HCT116 (cell line): ENCODE measurements at regions not wholly inside any gene's neighbourhood (a gene's known extent, or its start where the extent isn't known, plus 50 kb on each side); places are given as distances from the start of the nearest gene placed in this dataset.

Experiments used
- ATAC-seq: fragments of 200-7000 bp; cut with Tn5 transposase; 2 replicates; pipeline ENCODE4 v1.9.1; 2020; ENCODE audit warnings: mild to moderate bottlenecking, moderate library complexity
- BruUV-seq: library from RNA; stranded (reverse); fragments of 400-500 nt; replicated peaks from 2 replicates; lab custom pipeline; 2021; lab: Mats Ljungman, UMichigan
- CTCF ChIA-PET: fragments of 300-600 bp; sonication (Branson Sonifier 250); formaldehyde crosslinking; loops from one replicate; lab custom pipeline; 2021; ENCODE audit warnings: antibody characterized with exemption; lab: Charles Lee
- POLR2A ChIA-PET: fragments of 300-600, 350-600 bp; sonication (Branson Sonifier 250); formaldehyde crosslinking; loops from one replicate; lab custom pipeline; 2021; ENCODE audit warnings: antibody characterized with exemption; lab: Charles Lee
- RAD21 ChIA-PET, 2 experiments: fragments of 300-600 bp; sonication (Branson Sonifier 250); formaldehyde crosslinking; loops; one replicate each; lab custom pipeline; 2023; ENCODE audit warnings: low total read pairs in 2 of 2; ENCODE audit not compliant: uncharacterized antibody in 2 of 2, unreplicated experiment in 2 of 2, low non-redundant PET in 1 of 2; lab: Charles Lee
- DNase-seq: peaks from one replicate; pipeline ENCODE4 v3.0.0-alpha.2; 2010; ENCODE audit warnings: low read depth, low spot score
- H2AFZ ChIP-seq: fragments of 200-600 bp; shearing (Covaris generic), sonication (generic); 2 replicates; pipeline ENCODE4 v1.6.1; 2017; ENCODE audit warnings: low read depth, mixed run types, mixed read lengths, antibody characterized with exemption, low read length; ENCODE audit not compliant: poor library complexity, severe bottlenecking
- H3K27ac ChIP-seq: 2 replicates; pipeline ENCODE4 v1.5.1; 2012; ENCODE audit warnings: low read depth, low read length
- H3K27me3 ChIP-seq: fragments of 200-600 bp; sonication (generic); 2 replicates; pipeline ENCODE4 v1.6.1; 2016; ENCODE audit warnings: mixed run types, low read length, mixed read lengths; ENCODE audit not compliant: insufficient read depth
- H3K36me3 ChIP-seq, 2 experiments: fragments of 200-500 bp in 1 of 2; fragments of 200-600 bp in 1 of 2; sonication (Bioruptor generic) in 1 of 2; sonication (generic) in 1 of 2; 2 replicates each; pipeline versions ENCODE4 v1.5.1 to v1.6.1; 2014 to 2016; ENCODE audit warnings: low read length in 2 of 2, inconsistent platforms in 1 of 2, mixed read lengths in 1 of 2, mixed run types in 1 of 2; ENCODE audit not compliant: insufficient read depth in 2 of 2, control insufficient read depth in 1 of 2
- H3K4me1 ChIP-seq, 2 experiments: fragments of 200-600 bp in 1 of 2; sonication (generic) in 1 of 2; 2 replicates each; pipeline versions ENCODE4 v1.5.1 to v1.6.1; 2012 to 2017; ENCODE audit warnings: low read length in 2 of 2, inconsistent platforms in 1 of 2, mild to moderate bottlenecking in 1 of 2, mixed read lengths in 1 of 2, mixed run types in 1 of 2, moderate library complexity in 1 of 2; ENCODE audit not compliant: insufficient read depth in 2 of 2, control insufficient read depth in 1 of 2
- H3K4me2 ChIP-seq: fragments of 200-600 bp; sonication (generic); 2 replicates; pipeline ENCODE4 v1.6.1; 2017; ENCODE audit warnings: mixed run types, low read length, mixed read lengths
- H3K4me3 ChIP-seq, 2 experiments: fragments of 200-600 bp in 1 of 2; sonication (generic) in 1 of 2; replicated peaks in 1 of 2; 2 replicates each; pipeline ENCODE4 v1.5.1; 2011 to 2016; ENCODE audit warnings: low read length in 2 of 2, control low read depth in 1 of 2, low read depth in 1 of 2, mild to moderate bottlenecking in 1 of 2, mixed read lengths in 1 of 2, mixed run types in 1 of 2
- H3K79me2 ChIP-seq: fragments of 200-600 bp; sonication (generic); 2 replicates; pipeline ENCODE4 v1.6.1; 2017; ENCODE audit warnings: mild to moderate bottlenecking, mixed run types, low read length, moderate library complexity, mixed read lengths; ENCODE audit not compliant: insufficient read depth
- H3K9ac ChIP-seq: fragments of 200-600 bp; sonication (generic); 2 replicates; pipeline ENCODE4 v1.6.1; 2016; ENCODE audit warnings: low read length, mixed read lengths
- H3K9me2 ChIP-seq: fragments of 200-600 bp; sonication (generic), shearing (Covaris generic); 2 replicates; pipeline ENCODE4 v1.6.1; 2017; ENCODE audit warnings: mixed run types, mild to moderate bottlenecking, moderate library complexity; ENCODE audit not compliant: insufficient read depth
- H3K9me3 ChIP-seq, 2 experiments: fragments of 200-500 bp in 1 of 2; fragments of 200-600 bp in 1 of 2; sonication (Bioruptor generic) in 1 of 2; sonication (generic) in 1 of 2; 2 replicates each; pipeline ENCODE4 v1.6.1; 2014 to 2017; ENCODE audit warnings: low read length in 2 of 2, mixed read lengths in 2 of 2, inconsistent platforms in 1 of 2, low read depth in 1 of 2, mild to moderate bottlenecking in 1 of 2, mixed run types in 1 of 2, moderate library complexity in 1 of 2; ENCODE audit not compliant: control insufficient read depth in 1 of 2, insufficient read depth in 1 of 2
- H4K20me1 ChIP-seq: fragments of 200-600 bp; sonication (generic), shearing (Covaris generic); 2 replicates; pipeline ENCODE4 v1.6.1; 2017; ENCODE audit warnings: mixed run types, mild to moderate bottlenecking, moderate library complexity; ENCODE audit not compliant: insufficient read depth
- CBX3 ChIP-seq: IDR thresholded peaks from 2 replicates; pipeline ENCODE4 v1.6.1; 2012; ENCODE audit warnings: low read depth
- CEBPB ChIP-seq: IDR thresholded peaks from 2 replicates; pipeline ENCODE4 v1.6.1; 2012; ENCODE audit warnings: low read depth
- EGR1 ChIP-seq: IDR thresholded peaks from 2 replicates; pipeline ENCODE4 v1.6.1; 2012; ENCODE audit warnings: low read depth
- EZH2 ChIP-seq: fragments of 200-600 bp; sonication (generic); IDR thresholded peaks from 2 replicates; pipeline ENCODE4 v1.6.1; 2017; ENCODE audit warnings: antibody characterized with exemption, mixed run types
- POLR2A ChIP-seq: IDR thresholded peaks from 2 replicates; pipeline ENCODE4 v1.7.0; 2011; ENCODE audit warnings: borderline replicate concordance; ENCODE audit not compliant: insufficient read depth, insufficient read length; ENCODE audit errors: extremely low read depth
- RAD21 ChIP-seq: IDR thresholded peaks from 2 replicates; pipeline ENCODE4 v1.6.1; 2012; ENCODE audit warnings: low read depth, mild to moderate bottlenecking
- SIN3A ChIP-seq: IDR thresholded peaks from 2 replicates; pipeline ENCODE4 v1.6.1; 2012; ENCODE audit warnings: low read depth
- SP1 ChIP-seq: IDR thresholded peaks from 2 replicates; pipeline ENCODE4 v1.6.1; 2012; ENCODE audit warnings: low read depth
- TCF7L2 ChIP-seq: IDR thresholded peaks from 2 replicates; pipeline ENCODE4 v1.7.0; 2011; ENCODE audit warnings: borderline replicate concordance, inconsistent platforms; ENCODE audit not compliant: insufficient read depth, insufficient read length; ENCODE audit errors: extremely low read depth
- YY1 ChIP-seq: IDR thresholded peaks from 2 replicates; pipeline ENCODE4 v1.6.1; 2011; ENCODE audit warnings: low read length, low read depth, moderate library complexity, mild to moderate bottlenecking; ENCODE audit not compliant: insufficient replicate concordance; ENCODE audit errors: extremely low read depth
- ZNF274 ChIP-seq: fragments of 200-500 bp; sonication (Bioruptor generic); IDR thresholded peaks from 2 replicates; pipeline ENCODE4 v1.6.1; 2014; ENCODE audit warnings: mild to moderate bottlenecking, low read depth, low read length, inconsistent platforms
- intact Hi-C: fragments of 100-400 bp; cut with micrococcal nuclease; formaldehyde crosslinking; loops from 2 replicates; pipeline ENCODE4 v1.10.0; 2022
- TF ChIP-seq, protein P1 (sequence below): IDR thresholded peaks from 2 replicates; pipeline ENCODE4 v1.6.1; 2012
- TF ChIP-seq, protein P2 (sequence below): IDR thresholded peaks from 2 replicates; pipeline ENCODE4 v1.6.1; 2012

DNA sequence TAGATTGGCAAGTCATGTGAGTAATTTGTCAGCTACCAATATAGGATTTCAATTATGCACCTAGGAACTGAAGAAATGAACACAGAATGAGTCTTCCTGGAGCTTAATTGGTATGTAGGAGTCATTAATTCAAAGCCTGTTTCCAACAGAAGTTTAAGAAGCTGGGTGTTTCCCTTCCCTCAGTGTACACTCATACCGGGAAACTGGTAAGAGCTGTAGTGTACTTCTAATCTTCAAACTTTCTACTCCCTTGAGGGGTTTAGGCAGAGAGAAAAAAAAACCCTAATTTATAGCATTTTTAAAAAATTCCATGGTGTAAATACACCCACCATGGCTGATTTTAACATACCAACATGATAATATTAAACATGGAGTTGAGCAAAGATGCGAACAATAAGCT lies 665.7 kb upstream of the SLITRK5 start:
- H3K9me2 ChIP-seq = no peaks in the 10 kb centered on the region
- RAD21 ChIA-PET = no interaction called here

DNA sequence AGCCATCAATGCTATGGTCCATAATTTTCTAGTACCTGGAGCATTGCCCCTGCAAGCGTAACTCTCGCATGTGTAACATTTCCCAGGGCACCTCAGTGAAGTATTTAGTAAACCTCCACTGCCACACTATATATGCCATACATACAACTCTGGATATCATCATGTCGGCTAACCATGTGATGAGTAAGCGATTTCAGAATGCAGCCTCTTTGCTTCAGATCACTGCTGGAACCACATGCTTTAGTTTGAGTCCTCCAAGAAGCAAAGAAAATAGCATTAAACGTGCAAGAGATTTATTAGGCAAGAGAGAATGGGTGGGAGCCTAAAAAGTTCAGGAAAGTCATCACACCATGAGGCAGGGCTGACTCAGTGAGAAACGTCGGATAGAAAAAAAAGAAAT lies 635.6 kb upstream of the SLITRK5 start:
- no peaks in the 10 kb centered on the region for H3K4me1 ChIP-seq
- no peak overlapping the region for H2AFZ ChIP-seq
- ChIA-PET CTCF (no interaction called here), RAD21 (no interaction called here)
- H3K9me3 ChIP-seq = 0 out of 4 replicates have a peak, but pooled peaks cover 0 to 4% of the 10 kb centered on the region in 2 experiments
- no peaks in the 10 kb centered on the region for H4K20me1 ChIP-seq
- no peaks in the 10 kb centered on the region for H3K36me3 ChIP-seq
- H3K9me2 ChIP-seq = no peaks in the 10 kb centered on the region
- H3K9ac ChIP-seq = no peak overlapping the region
- H3K27me3 ChIP-seq = no peaks in the 10 kb centered on the region
- no peak overlapping the region for H3K27ac ChIP-seq
- H3K4me2 ChIP-seq = no peak overlapping the region
- intact Hi-C loops = no loop called here
- no peak for TF ChIP-seq EZH2
- TF ChIP-seq CBX3 = no peak
- TF ChIP-seq SIN3A = no peak
- TF ChIP-seq EGR1 = no peak
- TF ChIP-seq SP1 = no peak
- no peak for TF ChIP-seq TCF7L2
- TF ChIP-seq CEBPB = no peak
- no peak for TF ChIP-seq POLR2A
- TF ChIP-seq, protein P1, sequence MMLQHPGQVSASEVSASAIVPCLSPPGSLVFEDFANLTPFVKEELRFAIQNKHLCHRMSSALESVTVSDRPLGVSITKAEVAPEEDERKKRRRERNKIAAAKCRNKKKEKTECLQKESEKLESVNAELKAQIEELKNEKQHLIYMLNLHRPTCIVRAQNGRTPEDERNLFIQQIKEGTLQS = no peak
- no peak for TF ChIP-seq ZNF274
- no peak for TF ChIP-seq RAD21
- TF ChIP-seq, protein P2, sequence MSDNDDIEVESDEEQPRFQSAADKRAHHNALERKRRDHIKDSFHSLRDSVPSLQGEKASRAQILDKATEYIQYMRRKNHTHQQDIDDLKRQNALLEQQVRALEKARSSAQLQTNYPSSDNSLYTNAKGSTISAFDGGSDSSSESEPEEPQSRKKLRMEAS = no peak
- TF ChIP-seq, all 23 proteins: peak for 0
- Histone ChIP-seq H3K4me3 (no peak overlapping the region), H3K79me2 (no peaks in the 10 kb centered on the region)
- ATAC-seq (no peak), DNase-seq (no peak)
- BruUV-seq = no TSS peak
- POLR2A ChIA-PET = no interaction called here

More for the DNA sequence above, 665.7 kb upstream of the SLITRK5 start:
- H4K20me1 ChIP-seq = no peaks in the 10 kb centered on the region
- no peak overlapping the region for H3K4me3 ChIP-seq
- H3K9ac ChIP-seq = no peak overlapping the region
- peaks cover 6 to 7% of the 10 kb centered on the region in 2 experiments; a peak in 2 of 4 replicates for H3K9me3 ChIP-seq
- TF ChIP-seq YY1 (no peak), EZH2 (no peak), SIN3A (no peak), CEBPB (no peak)
- H3K36me3 ChIP-seq = no peaks in the 10 kb centered on the region
- no peaks in the 10 kb centered on the region for H3K27me3 ChIP-seq
- ChIA-PET CTCF (no interaction called here), POLR2A (no interaction called here)
- DNase-seq = no peak
- intact Hi-C loops = no loop called here
- ATAC-seq = no peak
- no peaks in the 10 kb centered on the region for H3K79me2 ChIP-seq
- H3K4me2 ChIP-seq = no peak overlapping the region
- H2AFZ ChIP-seq = no peak overlapping the region
- no TSS peak for BruUV-seq
- no peaks in the 10 kb centered on the region for H3K4me1 ChIP-seq
- H3K27ac ChIP-seq = no peak overlapping the region
